PC-9 (cell line): ENCODE measurements at regions not wholly inside any gene's neighbourhood (a gene's known extent, or its start where the extent isn't known, plus 50 kb on each side); places are given as distances from the start of the nearest gene placed in this dataset.

Experiments used
- EZH2 ChIP-seq: fragments of 200-600 bp; sonication (generic); IDR thresholded peaks from 2 replicates; pipeline ENCODE4 v1.8.0; 2017; ENCODE audit warnings: antibody characterized with exemption, low read depth
- TF ChIP-seq, protein P1 (sequence below): fragments of 200-600 bp; sonication (generic); conservative IDR thresholded peaks from 2 replicates; pipeline ENCODE4 v1.6.1; 2017; ENCODE audit warnings: mixed run types, antibody characterized with exemption, mild to moderate bottlenecking, moderate library complexity

DNA sequence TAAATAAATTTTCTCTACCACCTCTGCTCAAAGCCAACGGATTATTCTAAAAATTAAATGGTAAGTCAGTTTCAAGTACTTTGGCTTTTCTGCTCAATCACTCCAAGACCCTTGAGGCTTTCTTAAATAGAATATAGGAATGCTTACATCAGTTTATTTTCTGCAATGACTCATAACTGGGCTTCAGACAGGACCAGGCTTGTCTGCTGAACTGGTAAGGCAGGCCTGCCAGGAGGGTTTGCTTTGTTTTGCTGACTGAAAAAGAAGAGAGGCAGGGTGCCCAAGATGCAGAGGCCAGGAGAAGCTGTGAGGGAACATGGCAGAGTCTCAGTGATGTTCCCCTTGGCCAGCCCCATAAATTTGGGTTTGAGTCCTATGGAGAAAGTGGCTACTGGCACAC, 60.3 kb upstream of the EPB41L4A start:
- no peak for TF ChIP-seq EZH2
- TF ChIP-seq, protein P1, sequence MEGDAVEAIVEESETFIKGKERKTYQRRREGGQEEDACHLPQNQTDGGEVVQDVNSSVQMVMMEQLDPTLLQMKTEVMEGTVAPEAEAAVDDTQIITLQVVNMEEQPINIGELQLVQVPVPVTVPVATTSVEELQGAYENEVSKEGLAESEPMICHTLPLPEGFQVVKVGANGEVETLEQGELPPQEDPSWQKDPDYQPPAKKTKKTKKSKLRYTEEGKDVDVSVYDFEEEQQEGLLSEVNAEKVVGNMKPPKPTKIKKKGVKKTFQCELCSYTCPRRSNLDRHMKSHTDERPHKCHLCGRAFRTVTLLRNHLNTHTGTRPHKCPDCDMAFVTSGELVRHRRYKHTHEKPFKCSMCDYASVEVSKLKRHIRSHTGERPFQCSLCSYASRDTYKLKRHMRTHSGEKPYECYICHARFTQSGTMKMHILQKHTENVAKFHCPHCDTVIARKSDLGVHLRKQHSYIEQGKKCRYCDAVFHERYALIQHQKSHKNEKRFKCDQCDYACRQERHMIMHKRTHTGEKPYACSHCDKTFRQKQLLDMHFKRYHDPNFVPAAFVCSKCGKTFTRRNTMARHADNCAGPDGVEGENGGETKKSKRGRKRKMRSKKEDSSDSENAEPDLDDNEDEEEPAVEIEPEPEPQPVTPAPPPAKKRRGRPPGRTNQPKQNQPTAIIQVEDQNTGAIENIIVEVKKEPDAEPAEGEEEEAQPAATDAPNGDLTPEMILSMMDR: no peak
